SU-DHL-6 (cell line): ENCODE measurements at regions not wholly inside any gene's neighbourhood (a gene's known extent, or its start where the extent isn't known, plus 50 kb on each side); places are given as distances from the start of the nearest gene placed in this dataset.

Source experiments
- H2AFZ ChIP-seq: fragments of 200-600 bp; sonication (generic); 2 replicates; pipeline ENCODE4 v1.6.1; 2014; ENCODE audit warnings: low read depth, mild to moderate bottlenecking, moderate library complexity, mixed read lengths, antibody characterized with exemption, low read length; ENCODE audit not compliant: severe bottlenecking
- H3F3A ChIP-seq: fragments of 200-600 bp; shearing (Covaris generic); 2 replicates; pipeline ENCODE4 v1.6.0; 2016; ENCODE audit warnings: antibody characterized with exemption, mild to moderate bottlenecking; ENCODE audit not compliant: insufficient read depth
- H3K27ac ChIP-seq: fragments of 200-600 bp; sonication (generic); 2 replicates; pipeline ENCODE4 v1.5.1; 2016; ENCODE audit warnings: low read depth, mild to moderate bottlenecking, low read length, moderate library complexity, mixed read lengths
- H3K27me3 ChIP-seq: fragments of 200-600 bp; sonication (generic), shearing (Covaris generic); 2 replicates; pipeline ENCODE4 v1.6.0; 2014; ENCODE audit warnings: mild to moderate bottlenecking, low read length
- H3K36me3 ChIP-seq: fragments of 200-600 bp; sonication (generic); 2 replicates; pipeline ENCODE4 v1.6.1; 2014; ENCODE audit warnings: mild to moderate bottlenecking, low read length, mixed read lengths
- H3K4me2 ChIP-seq: fragments of 300-600, 200-600 bp; shearing (Covaris generic), sonication (generic); 2 replicates; pipeline ENCODE4 v1.6.0; 2014; ENCODE audit warnings: low read length, low read depth, mild to moderate bottlenecking; ENCODE audit not compliant: poor library complexity, severe bottlenecking
- H3K4me3 ChIP-seq: fragments of 200-600 bp; sonication (generic); 2 replicates; pipeline ENCODE4 v1.5.1; 2014; ENCODE audit warnings: antibody characterized with exemption, low read length, mild to moderate bottlenecking, mixed read lengths; ENCODE audit not compliant: insufficient read depth, poor library complexity, severe bottlenecking
- H3K79me2 ChIP-seq: fragments of 200-600 bp; sonication (generic); 2 replicates; pipeline ENCODE4 v1.6.1; 2014; ENCODE audit warnings: mild to moderate bottlenecking, low read length, moderate library complexity; ENCODE audit not compliant: insufficient read depth
- H3K9ac ChIP-seq: fragments of 200-600 bp; sonication (generic); 2 replicates; pipeline ENCODE4 v1.7.0; 2014; ENCODE audit warnings: mild to moderate bottlenecking, low read length
- H3K9me2 ChIP-seq: fragments of 200-600 bp; sonication (generic); replicated peaks from 2 replicates; pipeline ENCODE4 v1.6.1; 2014; ENCODE audit warnings: low read length; ENCODE audit not compliant: insufficient read depth
- H3K9me3 ChIP-seq: fragments of 200-600 bp; sonication (generic); 2 replicates; pipeline ENCODE4 v1.6.1; 2014; ENCODE audit warnings: low read length, mixed read lengths; ENCODE audit not compliant: insufficient read depth
- H4K20me1 ChIP-seq: fragments of 200-600 bp; sonication (generic); 2 replicates; pipeline ENCODE4 v1.6.1; 2014; ENCODE audit warnings: low read depth, mild to moderate bottlenecking, antibody characterized with exemption, low read length, moderate library complexity, mixed read lengths
- CTCF ChIP-seq: fragments of 200-600 bp; sonication (generic); IDR thresholded peaks from one replicate; pipeline ENCODE4 v1.5.1; 2017; ENCODE audit warnings: antibody characterized with exemption, mild to moderate bottlenecking, low read length, moderate library complexity; ENCODE audit not compliant: insufficient read depth, poor library complexity, severe bottlenecking
- EZH2phosphoT487 ChIP-seq: fragments of 200-600 bp; sonication (generic), shearing (Covaris generic); conservative IDR thresholded peaks from 2 replicates; pipeline ENCODE4 v1.6.1; 2018; ENCODE audit warnings: mild to moderate bottlenecking, antibody characterized with exemption, low read length, moderate library complexity, mixed read lengths

- no peaks in the 10 kb centered on the region for H3K27me3 ChIP-seq
- no peaks in the 10 kb centered on the region for H3K79me2 ChIP-seq
- no peaks in the 10 kb centered on the region for H3K9me2 ChIP-seq
- H3K9me3 ChIP-seq, result no peaks in the 10 kb centered on the region
- H3F3A ChIP-seq, result no peaks in the 10 kb centered on the region
- H4K20me1 ChIP-seq, result no peaks in the 10 kb centered on the region
- no peak overlapping the region for H3K4me2 ChIP-seq
- H3K4me3 ChIP-seq, result no peak overlapping the region
- TF ChIP-seq EZH2phosphoT487, result no peak
- no peak for TF ChIP-seq CTCF
- no peak overlapping the region for H2AFZ ChIP-seq
- H3K27ac ChIP-seq, result no peak overlapping the region
- no peaks in the 10 kb centered on the region for H3K36me3 ChIP-seq
- no peak overlapping the region for H3K9ac ChIP-seq
Observed at GRCh38 chr15:70165716-70166284, 68.1 kb upstream of the TLE3 start.

GRCh38 chr15:70164910-70165715 is 67.4 kb upstream of the TLE3 start:
- H3K36me3 ChIP-seq, result no peaks in the 10 kb centered on the region
- no peak overlapping the region for H3K4me3 ChIP-seq
- no peak overlapping the region for H2AFZ ChIP-seq
- no peaks in the 10 kb centered on the region for H4K20me1 ChIP-seq
- no peak overlapping the region for H3K27ac ChIP-seq
- H3K9me2 ChIP-seq, result no peaks in the 10 kb centered on the region
- TF ChIP-seq CTCF (no peak), EZH2phosphoT487 (no peak)
- H3K27me3 ChIP-seq, result no peaks in the 10 kb centered on the region
- no peak overlapping the region for H3K9ac ChIP-seq
- H3F3A ChIP-seq, result no peaks in the 10 kb centered on the region
- H3K9me3 ChIP-seq, result no peaks in the 10 kb centered on the region
- no peak overlapping the region for H3K4me2 ChIP-seq
- H3K79me2 ChIP-seq, result no peaks in the 10 kb centered on the region

GRCh38 chr15:70164156-70164900 is 66.6 kb upstream of the TLE3 start:
- Histone ChIP-seq H3F3A (no peaks in the 10 kb centered on the region), H3K4me2 (no peak overlapping the region), H3K27me3 (no peaks in the 10 kb centered on the region), H3K9me2 (no peaks in the 10 kb centered on the region), H3K9ac (no peak overlapping the region), H4K20me1 (no peaks in the 10 kb centered on the region), H2AFZ (no peak overlapping the region), H3K27ac (no peak overlapping the region), H3K36me3 (no peaks in the 10 kb centered on the region), H3K9me3 (no peaks in the 10 kb centered on the region), H3K4me3 (no peak overlapping the region), H3K79me2 (no peaks in the 10 kb centered on the region)
- no peak for TF ChIP-seq CTCF
